GM10266 (cell line): ENCODE measurements at regions not wholly inside any gene's neighbourhood (a gene's known extent, or its start where the extent isn't known, plus 50 kb on each side); places are given as distances from the start of the nearest gene placed in this dataset.

ENCODE experiments used
- DNase-seq: peaks from one replicate; pipeline ENCODE4 v3.0.0; 2012; ENCODE audit errors: extremely low spot score
- CTCF ChIP-seq: IDR thresholded peaks from 2 replicates; pipeline ENCODE4 v1.5.1; 2012; ENCODE audit warnings: mild to moderate bottlenecking, low read depth; ENCODE audit not compliant: control insufficient read depth, insufficient read depth; ENCODE audit errors: missing control alignments

- no peak for TF ChIP-seq CTCF
- DNase-seq: no peak
These were observed 1856.1 kb downstream of the OLFM4 start for GRCh38 chr13:54884682-54885081.

- no peak for DNase-seq
- no peak for TF ChIP-seq CTCF
These were observed 1862.4 kb downstream of the OLFM4 start for GRCh38 chr13:54890976-54891375.

- DNase-seq: no peak
- TF ChIP-seq CTCF: no peak
These were observed 1872.7 kb downstream of the OLFM4 start for GRCh38 chr13:54901316-54901715.

- no peak for DNase-seq
- no peak for TF ChIP-seq CTCF
These were observed 1883.8 kb downstream of the OLFM4 start for GRCh38 chr13:54912367-54912766.

GRCh38 chr13:54913668-54914067 is 1885.1 kb downstream of the OLFM4 start:
- DNase-seq: no peak
- no peak for TF ChIP-seq CTCF

GRCh38 chr13:54927538-54927937 is 1898.9 kb downstream of the OLFM4 start:
- TF ChIP-seq CTCF: no peak
- no peak for DNase-seq

- no peak for DNase-seq
- no peak for TF ChIP-seq CTCF
These were observed 1899.5 kb downstream of the OLFM4 start for GRCh38 chr13:54928071-54928470.
